ENCODE measurements at regions not wholly inside any gene's neighbourhood (a gene's known extent, or its start where the extent isn't known, plus 50 kb on each side); places are given as distances from the start of the nearest gene placed in this dataset.

GRCh38 chr7:68015122-68015977, 1018.7 kb downstream of the TYW1 start:
- no peak overlapping the region for H3K9ac ChIP-seq (ENCODE audit: insufficient read length)

DNA sequence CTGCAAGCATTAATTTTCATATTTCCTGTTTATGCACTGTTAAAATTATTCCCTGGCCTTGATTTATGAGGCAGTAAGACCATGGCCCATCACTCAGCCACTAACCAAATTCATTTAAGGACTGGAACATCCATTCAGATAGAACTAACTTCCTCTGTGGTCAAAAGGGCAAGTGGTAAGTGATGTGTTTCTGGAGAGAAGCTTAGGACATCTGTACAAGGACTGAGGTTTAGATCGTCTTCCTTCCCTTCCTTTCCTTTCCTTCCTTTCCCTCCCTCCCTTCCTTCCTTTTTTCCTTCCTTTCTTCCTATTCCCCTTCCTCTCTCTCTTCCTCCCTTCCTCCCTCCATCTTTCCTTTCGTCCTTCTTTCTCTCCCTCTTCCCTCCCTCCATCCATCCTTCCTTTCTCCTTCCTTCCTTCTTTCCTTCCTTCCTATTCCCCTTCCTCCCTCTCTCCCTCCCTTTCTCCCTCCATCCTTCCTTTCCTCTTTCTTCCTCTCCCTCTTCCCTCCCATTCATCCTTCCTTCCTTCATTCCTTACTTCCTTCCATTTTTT, 1019.4 kb downstream of the TYW1 start:
- no peak overlapping the region for H3K27ac ChIP-seq
- no peaks in the 10 kb centered on the region for H3K36me3 ChIP-seq (ENCODE audit: insufficient read depth, low read length)
- H3K9me3 ChIP-seq (ENCODE audit: low read depth, low read length) = no peaks in the 10 kb centered on the region
- no peak overlapping the region for H3K9ac ChIP-seq (ENCODE audit: insufficient read length)
- TF ChIP-seq POLR2AphosphoS5 (IDR thresholded peaks at IDR 0.05; ENCODE audit: borderline replicate concordance, low read depth, low read length) = no peak
- TF ChIP-seq FOXP2 (optimal IDR thresholded peaks at IDR 0.05; ENCODE audit: control extremely low read depth, extremely low read length, insufficient read depth) = no peak
- no peak for TF ChIP-seq EZH2 (IDR thresholded peaks at IDR 0.05)
- H3K4me3 ChIP-seq = no peak overlapping the region
- no peak for DNase-seq (ENCODE audit: low read depth, low spot score)

More at GRCh38 chr7:68015122-68015977, 1018.7 kb downstream of the TYW1 start:
- Histone ChIP-seq H3K36me3 (ENCODE audit: insufficient read depth, low read length) (no peaks in the 10 kb centered on the region), H3K27ac (no peak overlapping the region), H3K4me3 (no peak overlapping the region), H3K9me3 (ENCODE audit: low read depth, low read length) (no peaks in the 10 kb centered on the region)
- no peak for DNase-seq (ENCODE audit: low read depth, low spot score)
- no peak for TF ChIP-seq EZH2 (IDR thresholded peaks at IDR 0.05)
- TF ChIP-seq FOXP2 (optimal IDR thresholded peaks at IDR 0.05; ENCODE audit: control extremely low read depth, extremely low read length, insufficient read depth) = no peak
- TF ChIP-seq POLR2AphosphoS5 (IDR thresholded peaks at IDR 0.05; ENCODE audit: borderline replicate concordance, low read depth, low read length) = no peak

DNA sequence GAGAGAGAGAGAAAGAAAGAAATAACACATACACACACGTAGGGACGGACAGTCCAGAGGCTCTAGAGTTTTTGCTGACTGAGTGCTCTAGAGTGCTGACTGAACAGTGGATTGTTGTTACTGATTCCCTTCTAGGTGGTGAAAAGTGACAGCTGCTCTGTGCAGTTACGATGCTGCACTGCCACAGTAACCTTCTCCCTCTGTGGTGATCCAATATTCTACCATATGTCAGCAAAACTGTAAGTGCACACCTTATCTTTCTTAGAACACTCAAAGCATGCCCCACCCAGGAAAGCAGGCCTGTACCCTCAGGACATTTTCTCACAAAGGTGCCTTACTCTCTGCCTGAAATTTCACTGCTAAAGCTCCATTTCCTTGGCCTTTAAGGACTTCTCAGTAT, 1023.5 kb downstream of the TYW1 start:
- H3K9me3 ChIP-seq (ENCODE audit: low read depth, low read length) = no peaks in the 10 kb centered on the region
- TF ChIP-seq POLR2AphosphoS5 (IDR thresholded peaks at IDR 0.05; ENCODE audit: borderline replicate concordance, low read depth, low read length) (no peak), FOXP2 (optimal IDR thresholded peaks at IDR 0.05; ENCODE audit: control extremely low read depth, extremely low read length, insufficient read depth) (no peak), EZH2 (IDR thresholded peaks at IDR 0.05) (no peak)
- H3K36me3 ChIP-seq (ENCODE audit: insufficient read depth, low read length) = no peaks in the 10 kb centered on the region
- H3K9ac ChIP-seq (ENCODE audit: insufficient read length) = no peak overlapping the region
- H3K4me3 ChIP-seq = no peak overlapping the region
- H3K27ac ChIP-seq = no peak overlapping the region
- DNase-seq (ENCODE audit: low read depth, low spot score) = no peak

DNA sequence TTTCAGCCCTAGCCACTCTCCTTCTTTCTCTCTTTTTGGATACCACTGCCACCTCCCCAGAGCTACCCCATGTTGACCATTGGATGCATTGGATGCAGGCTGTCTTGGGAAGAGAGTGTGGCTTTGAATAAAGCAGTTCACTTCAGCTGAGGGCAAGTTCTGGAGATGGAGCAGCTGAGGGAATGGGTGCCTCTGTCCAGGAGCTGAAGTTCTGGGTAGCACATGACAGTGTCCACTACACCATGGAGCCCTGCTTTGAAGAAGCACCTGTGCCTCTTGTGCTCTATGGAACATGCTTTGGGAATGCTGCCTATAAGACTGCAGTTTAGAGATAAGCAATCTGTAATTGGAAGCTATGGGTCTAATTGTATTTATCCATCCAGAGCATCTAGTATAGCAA, 1028.7 kb downstream of the TYW1 start:
- TF ChIP-seq POLR2AphosphoS5 (IDR thresholded peaks at IDR 0.05; ENCODE audit: borderline replicate concordance, low read depth, low read length) = no peak
- TF ChIP-seq EZH2 (IDR thresholded peaks at IDR 0.05) = no peak
- no peak for TF ChIP-seq FOXP2 (optimal IDR thresholded peaks at IDR 0.05; ENCODE audit: control extremely low read depth, extremely low read length, insufficient read depth)
- H3K27ac ChIP-seq = no peak overlapping the region
- no peak for DNase-seq (ENCODE audit: low read depth, low spot score)
- no peaks in the 10 kb centered on the region for H3K36me3 ChIP-seq (ENCODE audit: insufficient read depth, low read length)
- H3K9ac ChIP-seq (ENCODE audit: insufficient read length) = no peak overlapping the region
- no peaks in the 10 kb centered on the region for H3K9me3 ChIP-seq (ENCODE audit: low read depth, low read length)
- no peak overlapping the region for H3K4me3 ChIP-seq

- Histone ChIP-seq H3K27ac (no peak overlapping the region), H3K36me3 (ENCODE audit: insufficient read depth, low read length) (no peaks in the 10 kb centered on the region), H3K4me3 (no peak overlapping the region), H3K9ac (ENCODE audit: insufficient read length) (no peak overlapping the region), H3K9me3 (ENCODE audit: low read depth, low read length) (no peaks in the 10 kb centered on the region)
- DNase-seq (ENCODE audit: low read depth, low spot score) = no peak
- TF ChIP-seq POLR2AphosphoS5 (IDR thresholded peaks at IDR 0.05; ENCODE audit: borderline replicate concordance, low read depth, low read length) = no peak
- no peak for TF ChIP-seq EZH2 (IDR thresholded peaks at IDR 0.05)
Observed at GRCh38 chr7:68030530-68030929, 1033.9 kb downstream of the TYW1 start.

GRCh38 chr7:68031180-68031943, 1034.7 kb downstream of the TYW1 start:
- H3K27ac ChIP-seq = no peak overlapping the region
- H3K36me3 ChIP-seq (ENCODE audit: insufficient read depth, low read length) = no peaks in the 10 kb centered on the region
- DNase-seq (ENCODE audit: low read depth, low spot score) = no peak
- no peaks in the 10 kb centered on the region for H3K9me3 ChIP-seq (ENCODE audit: low read depth, low read length)
- TF ChIP-seq EZH2 (IDR thresholded peaks at IDR 0.05) = no peak
- TF ChIP-seq POLR2AphosphoS5 (IDR thresholded peaks at IDR 0.05; ENCODE audit: borderline replicate concordance, low read depth, low read length) = no peak
- TF ChIP-seq FOXP2 (optimal IDR thresholded peaks at IDR 0.05; ENCODE audit: control extremely low read depth, extremely low read length, insufficient read depth) = no peak
- no peak overlapping the region for H3K4me3 ChIP-seq
- no peak overlapping the region for H3K9ac ChIP-seq (ENCODE audit: insufficient read length)

DNA sequence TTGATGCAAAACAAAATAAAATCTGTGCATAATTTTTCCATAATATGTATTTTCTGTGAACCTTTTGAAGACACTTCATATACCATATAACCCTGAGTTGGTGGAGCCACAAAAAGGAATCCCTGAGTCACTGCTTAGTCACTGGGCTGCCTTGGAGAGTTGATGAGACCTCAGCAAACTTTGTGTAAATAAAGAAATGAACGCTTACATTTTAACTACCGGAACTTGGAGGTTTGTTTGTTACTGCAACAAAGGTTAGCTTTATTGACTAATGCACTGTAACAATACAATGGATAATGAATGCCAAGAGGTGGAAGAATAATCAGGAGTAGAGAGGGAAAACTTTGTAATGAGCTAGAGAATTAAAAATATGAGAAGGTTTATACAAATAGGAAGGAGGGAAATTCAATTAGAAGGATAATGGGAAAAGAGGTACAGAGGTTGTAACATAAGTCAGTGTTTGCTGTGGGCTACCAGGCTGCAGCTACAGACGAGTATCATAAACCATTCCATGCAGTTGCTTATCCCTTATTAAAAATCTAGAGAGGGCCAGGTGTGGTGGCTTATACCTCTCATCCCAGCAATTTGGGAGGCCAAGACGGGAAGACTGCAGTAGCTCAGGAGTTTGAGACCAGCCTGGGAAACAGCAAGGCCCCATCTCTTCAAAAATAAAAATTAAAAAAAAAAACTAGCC, 1042.1 kb downstream of the TYW1 start:
- Histone ChIP-seq H3K4me3 (no peak overlapping the region), H3K9ac (ENCODE audit: insufficient read length) (no peak overlapping the region), H3K36me3 (ENCODE audit: insufficient read depth, low read length) (no peaks in the 10 kb centered on the region), H3K27ac (no peak overlapping the region), H3K9me3 (ENCODE audit: low read depth, low read length) (no peaks in the 10 kb centered on the region)
- TF ChIP-seq FOXP2 (optimal IDR thresholded peaks at IDR 0.05; ENCODE audit: control extremely low read depth, extremely low read length, insufficient read depth) = no peak
- no peak for TF ChIP-seq POLR2AphosphoS5 (IDR thresholded peaks at IDR 0.05; ENCODE audit: borderline replicate concordance, low read depth, low read length)
- DNase-seq (ENCODE audit: low read depth, low spot score) = no peak

DNA sequence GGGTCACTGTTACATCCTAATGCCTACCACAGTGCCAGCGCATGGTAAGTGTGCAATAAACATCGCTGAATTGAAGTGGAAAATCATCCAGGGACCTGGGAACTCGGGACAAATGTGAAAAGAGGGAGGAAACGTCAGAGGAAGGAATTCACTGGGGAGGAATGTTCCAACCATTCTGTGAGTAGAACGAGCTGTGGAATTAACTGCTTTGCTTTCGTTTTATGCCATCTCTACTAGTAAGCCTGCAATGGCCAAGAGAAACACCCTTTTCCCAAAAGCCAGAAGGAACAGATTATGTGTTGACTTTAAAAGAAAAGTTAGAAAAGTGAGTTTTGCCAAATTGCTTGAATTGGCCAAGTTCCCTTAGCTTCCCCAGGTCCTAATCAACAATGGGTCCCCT, 1044.9 kb downstream of the TYW1 start:
- DNase-seq (ENCODE audit: low read depth, low spot score) = no peak
- Histone ChIP-seq H3K9ac (ENCODE audit: insufficient read length) (no peak overlapping the region), H3K9me3 (ENCODE audit: low read depth, low read length) (no peaks in the 10 kb centered on the region), H3K36me3 (ENCODE audit: insufficient read depth, low read length) (no peaks in the 10 kb centered on the region), H3K4me3 (no peak overlapping the region), H3K27ac (no peak overlapping the region)
- no peak for TF ChIP-seq FOXP2 (optimal IDR thresholded peaks at IDR 0.05; ENCODE audit: control extremely low read depth, extremely low read length, insufficient read depth)
- TF ChIP-seq POLR2AphosphoS5 (IDR thresholded peaks at IDR 0.05; ENCODE audit: borderline replicate concordance, low read depth, low read length) = no peak
- no peak for TF ChIP-seq EZH2 (IDR thresholded peaks at IDR 0.05)
